H1 (cell line): ENCODE measurements at regions not wholly inside any gene's neighbourhood (a gene's known extent, or its start where the extent isn't known, plus 50 kb on each side); places are given as distances from the start of the nearest gene placed in this dataset.
A peak's percentile ranks its signal among the peaks of the same experiment; 100 is the strongest.
"Not testable (repeated sequence)": the region's sequence is repeated elsewhere in the genome, so short reads cannot be mapped to it uniquely, and the experiment has no call there.

Experiments used
- CTCF ChIA-PET: fragments of 300-600 bp; sonication (Branson Sonifier 250); formaldehyde crosslinking; loops from one replicate; lab custom pipeline; 2021; ENCODE audit not compliant: partially characterized antibody; lab: Charles Lee
- POLR2A ChIA-PET: fragments of 300-600 bp; sonication (Branson Sonifier 250); formaldehyde crosslinking; loops from one replicate; lab custom pipeline; 2021; ENCODE audit warnings: inconsistent platforms; ENCODE audit not compliant: partially characterized antibody; lab: Charles Lee
- DNase-seq, 2 experiments: peaks; one replicate each; pipeline versions ENCODE4 v3.0.0 to v3.0.0-alpha.2; 2010 to 2022; ENCODE audit warnings: low spot score in 2 of 2, low read depth in 1 of 2, mixed read lengths in 1 of 2
- FAIRE-seq: peaks from 2 replicates; lab custom pipeline; 2011; peaks lifted over from hg19 to GRCh38; lab: Jason Lieb, UNC
- H2AFZ ChIP-seq: 2 replicates; pipeline ENCODE4 v1.8.1; 2012; ENCODE audit warnings: low read length, inconsistent platforms
- H2AK5ac ChIP-seq: 2 replicates; pipeline ENCODE4 v1.6.1; 2013; ENCODE audit warnings: low read depth, low read length
- H2BK120ac ChIP-seq: replicated peaks from 2 replicates; pipeline ENCODE3; 2013; ENCODE audit warnings: low read depth, low read length, inconsistent platforms
- H2BK12ac ChIP-seq: 2 replicates; pipeline ENCODE4 v1.6.1; 2013; ENCODE audit warnings: low read depth, low read length
- H2BK15ac ChIP-seq: 2 replicates; pipeline ENCODE4 v1.6.1; 2013; ENCODE audit warnings: low read length
- H2BK20ac ChIP-seq: 2 replicates; pipeline ENCODE4 v1.6.1; 2013; ENCODE audit warnings: low read length
- H2BK5ac ChIP-seq: 2 replicates; pipeline ENCODE4 v1.6.1; 2013; ENCODE audit warnings: low read depth, low read length
- H3K14ac ChIP-seq: 2 replicates; pipeline ENCODE4 v1.6.1; 2013; ENCODE audit warnings: inconsistent platforms; ENCODE audit not compliant: insufficient read length
- H3K18ac ChIP-seq: 2 replicates; pipeline ENCODE4 v1.6.1; 2013; ENCODE audit warnings: low read length; ENCODE audit errors: extremely low read depth
- H3K23ac ChIP-seq: 2 replicates; pipeline ENCODE4 v1.6.1; 2013; ENCODE audit warnings: inconsistent platforms; ENCODE audit not compliant: insufficient read length
- H3K23me2 ChIP-seq: 2 replicates; pipeline ENCODE4 v1.6.1; 2013; ENCODE audit warnings: low read depth, low read length
- H3K27ac ChIP-seq: 2 replicates; pipeline ENCODE4 v1.6.1; 2011; ENCODE audit warnings: low read depth, low read length, inconsistent platforms
- H3K27me3 ChIP-seq, 4 experiments: replicated peaks in 1 of 4; 1 replicate in 1 of 4; 2 replicates in 3 of 4; pipeline versions ENCODE4 v1.6.1 to v1.8.1; 2011 to 2013; ENCODE audit warnings: low read length in 3 of 4, mild to moderate bottlenecking in 3 of 4, inconsistent platforms in 2 of 4, mixed read lengths in 2 of 4, moderate library complexity in 1 of 4; ENCODE audit not compliant: control insufficient read depth in 3 of 4, insufficient read depth in 3 of 4; ENCODE audit errors: extremely low read depth in 1 of 4
- H3K36me3 ChIP-seq, 4 experiments: 2 replicates each; pipeline versions ENCODE4 v1.6.1 to v1.8.1; 2011 to 2013; ENCODE audit warnings: mild to moderate bottlenecking in 4 of 4, low read length in 3 of 4, moderate library complexity in 2 of 4, control low read depth in 1 of 4, inconsistent platforms in 1 of 4; ENCODE audit not compliant: insufficient read depth in 4 of 4, control insufficient read depth in 2 of 4
- H3K4ac ChIP-seq: replicated peaks from 2 replicates; pipeline ENCODE3; 2013; ENCODE audit warnings: low read length, low read depth, mixed read lengths, inconsistent platforms; ENCODE audit not compliant: insufficient read length
- H3K4me1 ChIP-seq, 4 experiments: replicated peaks in 1 of 4; 1 replicate in 1 of 4; 2 replicates in 3 of 4; pipeline versions ENCODE4 v1.6.1 to v1.8.1; 2011 to 2013; ENCODE audit warnings: low read length in 3 of 4, inconsistent platforms in 2 of 4, mixed read lengths in 1 of 4; ENCODE audit not compliant: insufficient read depth in 4 of 4, control insufficient read depth in 3 of 4
- H3K4me2 ChIP-seq, 2 experiments: 2 replicates each; pipeline versions ENCODE4 v1.6.1 to v1.8.1; 2011 to 2013; ENCODE audit warnings: low read depth in 2 of 2, low read length in 2 of 2, control low read depth in 1 of 2, inconsistent platforms in 1 of 2, mild to moderate bottlenecking in 1 of 2; ENCODE audit not compliant: insufficient read depth in 1 of 2
- H3K4me3 ChIP-seq, 4 experiments: fragments of 200-600, 300-600 bp in 1 of 4; sonication (generic), shearing (Covaris generic), sonication (Bioruptor Twin) in 1 of 4; 2 replicates each; pipeline versions ENCODE4 v1.5.1 to v1.8.1; 2011 to 2016; ENCODE audit warnings: low read length in 4 of 4, low read depth in 3 of 4, control low read depth in 2 of 4, inconsistent platforms in 2 of 4, mild to moderate bottlenecking in 2 of 4, mixed read lengths in 1 of 4, moderate library complexity in 1 of 4; ENCODE audit not compliant: insufficient read depth in 2 of 4; ENCODE audit errors: extremely low read depth in 1 of 4
- H3K56ac ChIP-seq: replicated peaks from 2 replicates; pipeline ENCODE3; 2013; ENCODE audit warnings: low read depth, mild to moderate bottlenecking, mixed read lengths, low read length, inconsistent platforms; ENCODE audit not compliant: insufficient read length
- H3K79me1 ChIP-seq: 2 replicates; pipeline ENCODE4 v1.6.1; 2013; ENCODE audit warnings: low read depth, low read length, control low read depth
- H3K79me2 ChIP-seq, 2 experiments: 2 replicates each; pipeline versions ENCODE4 v1.6.1 to v1.8.1; 2012 to 2013; ENCODE audit warnings: low read length in 2 of 2, mild to moderate bottlenecking in 2 of 2, inconsistent platforms in 1 of 2; ENCODE audit not compliant: insufficient read depth in 2 of 2, control insufficient read depth in 1 of 2
- H3K9ac ChIP-seq, 4 experiments: replicated peaks in 1 of 4; 1 replicate in 1 of 4; 2 replicates in 3 of 4; pipeline versions ENCODE4 v1.6.1 to v1.8.1; 2011 to 2013; ENCODE audit warnings: low read depth in 3 of 4, low read length in 3 of 4, control low read depth in 2 of 4, mild to moderate bottlenecking in 2 of 4, moderate library complexity in 2 of 4, inconsistent platforms in 1 of 4; ENCODE audit errors: extremely low read depth in 1 of 4
- H3K9me3 ChIP-seq, 2 experiments: 2 replicates each; pipeline versions ENCODE4 v1.6.1 to v1.8.1; 2012 to 2013; ENCODE audit warnings: mild to moderate bottlenecking in 2 of 2, moderate library complexity in 2 of 2, control low read depth in 1 of 2, inconsistent platforms in 1 of 2, low read depth in 1 of 2, low read length in 1 of 2, mixed read lengths in 1 of 2; ENCODE audit not compliant: insufficient read depth in 2 of 2
- H4K20me1 ChIP-seq, 2 experiments: replicated peaks in 1 of 2; 2 replicates each; pipeline versions ENCODE3 to v1.8.1; 2011 to 2013; ENCODE audit warnings: inconsistent platforms in 2 of 2, low read length in 2 of 2, mild to moderate bottlenecking in 1 of 2; ENCODE audit not compliant: insufficient read depth in 2 of 2, control insufficient read depth in 1 of 2
- H4K5ac ChIP-seq: 2 replicates; pipeline ENCODE4 v1.6.1; 2013; ENCODE audit warnings: low read length, low read depth, mixed read lengths, inconsistent platforms; ENCODE audit not compliant: insufficient read length
- H4K8ac ChIP-seq: 2 replicates; pipeline ENCODE4 v1.8.0; 2013; ENCODE audit warnings: mild to moderate bottlenecking, moderate library complexity, low read length, inconsistent platforms; ENCODE audit not compliant: insufficient read depth; ENCODE audit errors: extremely low read depth
- H4K91ac ChIP-seq: replicated peaks from 2 replicates; pipeline ENCODE3; 2013; ENCODE audit warnings: low read length, mixed read lengths, inconsistent platforms; ENCODE audit not compliant: insufficient read length
- WGBS, 2 experiments: shearing (Covaris generic) in 1 of 2; methylation state at CpG; one replicate each; pipeline versions ENCODE4 v1.1.6 to v1.1.7; 2013 to 2015; ENCODE audit warnings: low lambda C conversion rate in 2 of 2, mixed read lengths in 2 of 2, inconsistent platforms in 1 of 2, low coverage in 1 of 2, missing lambda C conversion rate in 1 of 2; ENCODE audit not compliant: insufficient replicate concordance in 2 of 2, insufficient coverage in 1 of 2, insufficient read length in 1 of 2; ENCODE audit errors: extremely low coverage in 1 of 2, missing lambda C conversion rate in 1 of 2; 5-methylcytosine and 5-hydroxymethylcytosine counted together

GRCh38 chrX:120702337-120702736 lies 72.5 kb upstream of the C1GALT1C1 start:
- H3K79me1 ChIP-seq, H2BK20ac ChIP-seq, H3K56ac ChIP-seq, H4K5ac ChIP-seq, H3K14ac ChIP-seq, H3K4me3 ChIP-seq, H2BK5ac ChIP-seq, H4K8ac ChIP-seq, DNase-seq, H4K20me1 ChIP-seq, POLR2A ChIA-PET, CTCF ChIA-PET, H2BK15ac ChIP-seq, H3K18ac ChIP-seq, H3K36me3 ChIP-seq, H2AK5ac ChIP-seq, H3K4ac ChIP-seq, H3K23ac ChIP-seq, H3K27me3 ChIP-seq, H2BK12ac ChIP-seq, H3K4me1 ChIP-seq, H3K27ac ChIP-seq, H2AFZ ChIP-seq, H3K9me3 ChIP-seq, H3K23me2 ChIP-seq, H3K79me2 ChIP-seq, H3K4me2 ChIP-seq, H4K91ac ChIP-seq, H2BK120ac ChIP-seq, H3K9ac ChIP-seq: not testable (repeated sequence)
- FAIRE-seq, result peak; percentile 57
- 83% methylated on average over 2 of the region's 2 CpGs; no CpG with 5 or more reads in 1 of the 2 experiments for WGBS, 2 experiments
